ENCODE measurements at regions not wholly inside any gene's neighbourhood (a gene's known extent, or its start where the extent isn't known, plus 50 kb on each side); places are given as distances from the start of the nearest gene placed in this dataset.

DNA sequence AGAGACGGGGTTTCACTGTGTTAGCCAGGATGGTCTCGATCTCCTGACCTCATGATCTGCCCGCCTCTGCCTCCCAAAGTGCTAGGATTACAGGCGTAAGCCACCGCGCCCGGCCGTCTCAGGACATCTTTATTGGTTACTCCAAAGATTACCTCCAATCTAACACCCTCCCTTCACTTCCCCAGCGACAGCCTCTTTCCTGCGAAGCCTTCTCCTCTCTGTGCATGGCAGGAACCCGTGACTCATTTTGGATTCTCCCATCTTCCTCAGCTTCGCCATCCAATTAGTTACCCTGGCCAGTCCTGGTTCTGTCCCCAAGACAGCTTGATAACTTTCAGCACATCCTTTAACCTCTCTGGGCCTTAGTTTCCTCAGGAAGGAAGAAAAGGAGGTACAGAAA, 51.3 kb upstream of the TOX2 start:
- TF ChIP-seq, protein P1, sequence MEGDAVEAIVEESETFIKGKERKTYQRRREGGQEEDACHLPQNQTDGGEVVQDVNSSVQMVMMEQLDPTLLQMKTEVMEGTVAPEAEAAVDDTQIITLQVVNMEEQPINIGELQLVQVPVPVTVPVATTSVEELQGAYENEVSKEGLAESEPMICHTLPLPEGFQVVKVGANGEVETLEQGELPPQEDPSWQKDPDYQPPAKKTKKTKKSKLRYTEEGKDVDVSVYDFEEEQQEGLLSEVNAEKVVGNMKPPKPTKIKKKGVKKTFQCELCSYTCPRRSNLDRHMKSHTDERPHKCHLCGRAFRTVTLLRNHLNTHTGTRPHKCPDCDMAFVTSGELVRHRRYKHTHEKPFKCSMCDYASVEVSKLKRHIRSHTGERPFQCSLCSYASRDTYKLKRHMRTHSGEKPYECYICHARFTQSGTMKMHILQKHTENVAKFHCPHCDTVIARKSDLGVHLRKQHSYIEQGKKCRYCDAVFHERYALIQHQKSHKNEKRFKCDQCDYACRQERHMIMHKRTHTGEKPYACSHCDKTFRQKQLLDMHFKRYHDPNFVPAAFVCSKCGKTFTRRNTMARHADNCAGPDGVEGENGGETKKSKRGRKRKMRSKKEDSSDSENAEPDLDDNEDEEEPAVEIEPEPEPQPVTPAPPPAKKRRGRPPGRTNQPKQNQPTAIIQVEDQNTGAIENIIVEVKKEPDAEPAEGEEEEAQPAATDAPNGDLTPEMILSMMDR (conservative IDR thresholded peaks at IDR 0.05; ENCODE audit: low read length) = no peak
- TF ChIP-seq EZH2phosphoT487 (IDR thresholded peaks at IDR 0.05; ENCODE audit: borderline replicate concordance, low read depth, low read length) = no peak

Data from OCI-LY7 (cell line).